ENCODE measurements at regions not wholly inside any gene's neighbourhood (a gene's known extent, or its start where the extent isn't known, plus 50 kb on each side); places are given as distances from the start of the nearest gene placed in this dataset.

- Histone ChIP-seq H3K9ac (ENCODE audit: low read length) (no peak overlapping the region), H3K36me3 (ENCODE audit: control insufficient read depth, insufficient read depth, low read length, severe bottlenecking) (no peaks in the 10 kb centered on the region), H3K27me3 (replicated peaks; ENCODE audit: control insufficient read depth, insufficient read depth, low read length) (no peaks in the 10 kb centered on the region), H3K4me3 (ENCODE audit: low read length) (no peak overlapping the region), H3K9me3 (ENCODE audit: control insufficient read depth, low read length) (no peaks in the 10 kb centered on the region), H3K4me1 (ENCODE audit: control insufficient read depth, insufficient read depth, low read length) (peaks cover 23% of the 10 kb centered on the region)
- no peak for DNase-seq (ENCODE audit: low read depth)
These were observed 148.0 kb upstream of the ZRANB2 start for GRCh38 chr1:71228742-71229365.

GRCh38 chr1:71228241-71228640 is 147.4 kb upstream of the ZRANB2 start:
- Histone ChIP-seq H3K9me3 (ENCODE audit: control insufficient read depth, low read length) (no peaks in the 10 kb centered on the region), H3K4me1 (ENCODE audit: control insufficient read depth, insufficient read depth, low read length) (peaks cover 28% of the 10 kb centered on the region), H3K27me3 (replicated peaks; ENCODE audit: control insufficient read depth, insufficient read depth, low read length) (no peaks in the 10 kb centered on the region), H3K9ac (ENCODE audit: low read length) (no peak overlapping the region), H3K4me3 (ENCODE audit: low read length) (no peak overlapping the region), H3K36me3 (ENCODE audit: control insufficient read depth, insufficient read depth, low read length, severe bottlenecking) (no peaks in the 10 kb centered on the region)
- peak; percentile 35 for DNase-seq (ENCODE audit: low read depth)

- Histone ChIP-seq H3K9ac (ENCODE audit: low read length) (no peak overlapping the region), H3K27me3 (replicated peaks; ENCODE audit: control insufficient read depth, insufficient read depth, low read length) (no peaks in the 10 kb centered on the region), H3K36me3 (ENCODE audit: control insufficient read depth, insufficient read depth, low read length, severe bottlenecking) (no peaks in the 10 kb centered on the region), H3K9me3 (ENCODE audit: control insufficient read depth, low read length) (no peaks in the 10 kb centered on the region), H3K4me1 (ENCODE audit: control insufficient read depth, insufficient read depth, low read length) (peaks cover 20% of the 10 kb centered on the region), H3K4me3 (ENCODE audit: low read length) (no peak overlapping the region)
- DNase-seq (ENCODE audit: low read depth), result no peak
These were observed 144.0 kb upstream of the ZRANB2 start for GRCh38 chr1:71224741-71225377.

- Histone ChIP-seq H3K36me3 (ENCODE audit: control insufficient read depth, insufficient read depth, low read length, severe bottlenecking) (no peaks in the 10 kb centered on the region), H3K4me3 (ENCODE audit: low read length) (peak overlapping the region; percentile 50), H3K9ac (ENCODE audit: low read length) (peak overlapping the region; percentile 14), H3K4me1 (ENCODE audit: control insufficient read depth, insufficient read depth, low read length) (peaks cover 20% of the 10 kb centered on the region), H3K27me3 (replicated peaks; ENCODE audit: control insufficient read depth, insufficient read depth, low read length) (no peaks in the 10 kb centered on the region), H3K9me3 (ENCODE audit: control insufficient read depth, low read length) (no peaks in the 10 kb centered on the region)
- DNase-seq (ENCODE audit: low read depth), result no peak
These were observed 143.0 kb upstream of the ZRANB2 start for GRCh38 chr1:71223641-71224340.

GRCh38 chr1:71222668-71223067 is 141.8 kb upstream of the ZRANB2 start:
- Histone ChIP-seq H3K4me1 (ENCODE audit: control insufficient read depth, insufficient read depth, low read length) (peaks cover 20% of the 10 kb centered on the region), H3K36me3 (ENCODE audit: control insufficient read depth, insufficient read depth, low read length, severe bottlenecking) (no peaks in the 10 kb centered on the region), H3K4me3 (ENCODE audit: low read length) (no peak overlapping the region), H3K9ac (ENCODE audit: low read length) (no peak overlapping the region), H3K9me3 (ENCODE audit: control insufficient read depth, low read length) (no peaks in the 10 kb centered on the region), H3K27me3 (replicated peaks; ENCODE audit: control insufficient read depth, insufficient read depth, low read length) (no peaks in the 10 kb centered on the region)
- no peak for DNase-seq (ENCODE audit: low read depth)

GRCh38 chr1:71210718-71211117 is 129.9 kb upstream of the ZRANB2 start:
- no peak for DNase-seq (ENCODE audit: low read depth)

GRCh38 chr1:71203241-71203640 is 122.4 kb upstream of the ZRANB2 start:
- no peaks in the 10 kb centered on the region for H3K9me3 ChIP-seq (ENCODE audit: control insufficient read depth, low read length)
- H3K4me1 ChIP-seq (ENCODE audit: control insufficient read depth, insufficient read depth, low read length), result no peaks in the 10 kb centered on the region
- no peak overlapping the region for H3K9ac ChIP-seq (ENCODE audit: low read length)
- H3K27me3 ChIP-seq (replicated peaks; ENCODE audit: control insufficient read depth, insufficient read depth, low read length), result no peaks in the 10 kb centered on the region
- no peak overlapping the region for H3K4me3 ChIP-seq (ENCODE audit: low read length)
- H3K36me3 ChIP-seq (ENCODE audit: control insufficient read depth, insufficient read depth, low read length, severe bottlenecking), result no peaks in the 10 kb centered on the region
- DNase-seq (ENCODE audit: low read depth), result no peak

More at GRCh38 chr1:71210718-71211117, 129.9 kb upstream of the ZRANB2 start:
- Histone ChIP-seq H3K4me3 (ENCODE audit: low read length) (no peak overlapping the region), H3K9ac (ENCODE audit: low read length) (no peak overlapping the region), H3K9me3 (ENCODE audit: control insufficient read depth, low read length) (no peaks in the 10 kb centered on the region), H3K27me3 (replicated peaks; ENCODE audit: control insufficient read depth, insufficient read depth, low read length) (no peaks in the 10 kb centered on the region), H3K4me1 (ENCODE audit: control insufficient read depth, insufficient read depth, low read length) (no peaks in the 10 kb centered on the region), H3K36me3 (ENCODE audit: control insufficient read depth, insufficient read depth, low read length, severe bottlenecking) (no peaks in the 10 kb centered on the region)

GRCh38 chr1:71200503-71200902 is 119.7 kb upstream of the ZRANB2 start:
- Histone ChIP-seq H3K27me3 (replicated peaks; ENCODE audit: control insufficient read depth, insufficient read depth, low read length) (no peaks in the 10 kb centered on the region), H3K4me3 (ENCODE audit: low read length) (no peak overlapping the region), H3K9me3 (ENCODE audit: control insufficient read depth, low read length) (no peaks in the 10 kb centered on the region), H3K9ac (ENCODE audit: low read length) (no peak overlapping the region), H3K36me3 (ENCODE audit: control insufficient read depth, insufficient read depth, low read length, severe bottlenecking) (no peaks in the 10 kb centered on the region), H3K4me1 (ENCODE audit: control insufficient read depth, insufficient read depth, low read length) (peaks cover 6% of the 10 kb centered on the region)
- DNase-seq (ENCODE audit: low read depth), result no peak

- DNase-seq (ENCODE audit: low read depth), result peak; percentile 75
- peaks cover 11% of the 10 kb centered on the region for H3K4me1 ChIP-seq (ENCODE audit: control insufficient read depth, insufficient read depth, low read length)
- no peaks in the 10 kb centered on the region for H3K27me3 ChIP-seq (replicated peaks; ENCODE audit: control insufficient read depth, insufficient read depth, low read length)
- no peaks in the 10 kb centered on the region for H3K9me3 ChIP-seq (ENCODE audit: control insufficient read depth, low read length)
- no peak overlapping the region for H3K4me3 ChIP-seq (ENCODE audit: low read length)
- H3K36me3 ChIP-seq (ENCODE audit: control insufficient read depth, insufficient read depth, low read length, severe bottlenecking), result no peaks in the 10 kb centered on the region
- H3K9ac ChIP-seq (ENCODE audit: low read length), result no peak overlapping the region
These were observed 115.8 kb upstream of the ZRANB2 start for GRCh38 chr1:71196685-71197084.

GRCh38 chr1:71193153-71193552 is 112.3 kb upstream of the ZRANB2 start:
- Histone ChIP-seq H3K4me1 (ENCODE audit: control insufficient read depth, insufficient read depth, low read length) (peaks cover 11% of the 10 kb centered on the region), H3K36me3 (ENCODE audit: control insufficient read depth, insufficient read depth, low read length, severe bottlenecking) (no peaks in the 10 kb centered on the region), H3K4me3 (ENCODE audit: low read length) (no peak overlapping the region), H3K27me3 (replicated peaks; ENCODE audit: control insufficient read depth, insufficient read depth, low read length) (no peaks in the 10 kb centered on the region), H3K9ac (ENCODE audit: low read length) (no peak overlapping the region), H3K9me3 (ENCODE audit: control insufficient read depth, low read length) (no peaks in the 10 kb centered on the region)
- peak; percentile 56 for DNase-seq (ENCODE audit: low read depth)

GRCh38 chr1:71191520-71191919 is 110.7 kb upstream of the ZRANB2 start:
- DNase-seq (ENCODE audit: low read depth), result no peak
- Histone ChIP-seq H3K9ac (ENCODE audit: low read length) (no peak overlapping the region), H3K9me3 (ENCODE audit: control insufficient read depth, low read length) (no peaks in the 10 kb centered on the region), H3K36me3 (ENCODE audit: control insufficient read depth, insufficient read depth, low read length, severe bottlenecking) (no peaks in the 10 kb centered on the region), H3K27me3 (replicated peaks; ENCODE audit: control insufficient read depth, insufficient read depth, low read length) (no peaks in the 10 kb centered on the region), H3K4me1 (ENCODE audit: control insufficient read depth, insufficient read depth, low read length) (peaks cover 5% of the 10 kb centered on the region), H3K4me3 (ENCODE audit: low read length) (no peak overlapping the region)
